H1 (cell line): ENCODE measurements at regions not wholly inside any gene's neighbourhood (a gene's known extent, or its start where the extent isn't known, plus 50 kb on each side); places are given as distances from the start of the nearest gene placed in this dataset.

Source experiments
- CBX8 ChIP-seq: fragments of 300-800, 300-1000 bp; sonication (generic); IDR thresholded peaks from 2 replicates; pipeline ENCODE4 v1.7.1; 2016; ENCODE audit warnings: low read depth, low read length, borderline replicate concordance
- CHD2 ChIP-seq: IDR thresholded peaks from 2 replicates; pipeline ENCODE4 v1.6.1; 2012; ENCODE audit warnings: low read length, improper control_type of control experiment
- KDM5A ChIP-seq: fragments of 200-600 bp; IDR thresholded peaks from 2 replicates; pipeline ENCODE4 v1.7.1; 2012; ENCODE audit warnings: mild to moderate bottlenecking, low read length, inconsistent platforms, mixed read lengths
- PHF8 ChIP-seq: fragments of 200-600 bp; sonication (generic); conservative IDR thresholded peaks from 2 replicates; pipeline ENCODE4 v1.7.1; 2012; ENCODE audit warnings: low read depth, mild to moderate bottlenecking, inconsistent platforms, low read length, moderate library complexity
- POLR2A ChIP-seq, 2 experiments: IDR thresholded peaks; 1 replicate in 1 of 2; 2 replicates in 1 of 2; pipeline ENCODE4 v1.6.1; 2011; ENCODE audit warnings: low read depth in 2 of 2, low read length in 2 of 2, mild to moderate bottlenecking in 2 of 2; ENCODE audit errors: control extremely low read depth in 1 of 2
- POLR2AphosphoS5 ChIP-seq: IDR thresholded peaks from 2 replicates; pipeline ENCODE4 v1.6.1; 2011; ENCODE audit warnings: low read depth, low read length
- RAD21 ChIP-seq, 2 experiments: IDR thresholded peaks in 1 of 2; conservative IDR thresholded peaks in 1 of 2; 2 replicates each; pipeline ENCODE4 v1.6.1; 2011; ENCODE audit warnings: low read depth in 2 of 2, low read length in 2 of 2, improper control_type of control experiment in 1 of 2, inconsistent platforms in 1 of 2, mild to moderate bottlenecking in 1 of 2, moderate library complexity in 1 of 2
- SIX5 ChIP-seq: IDR thresholded peaks from 2 replicates; pipeline ENCODE4 v1.6.1; 2011; ENCODE audit warnings: mild to moderate bottlenecking, low read depth, low read length
- SP2 ChIP-seq: IDR thresholded peaks from 2 replicates; pipeline ENCODE4 v1.6.1; 2012; ENCODE audit warnings: mild to moderate bottlenecking, low read length, inconsistent platforms
- SUZ12 ChIP-seq: fragments of 200-600 bp; sonication (generic); IDR thresholded peaks from 2 replicates; pipeline ENCODE4 v1.6.1; 2012; ENCODE audit warnings: mild to moderate bottlenecking, inconsistent platforms, low read length, moderate library complexity, mixed read lengths
- TCF12 ChIP-seq: IDR thresholded peaks from 2 replicates; pipeline ENCODE4 v1.6.1; 2011; ENCODE audit warnings: low read depth, mild to moderate bottlenecking, low read length
- TF ChIP-seq, protein P1 (sequence below), 3 experiments: IDR thresholded peaks; 1 replicate in 2 of 3; 2 replicates in 1 of 3; pipeline versions ENCODE4 v1.5.1 to v1.6.1; 2011; ENCODE audit warnings: low read length in 3 of 3, mild to moderate bottlenecking in 3 of 3, inconsistent platforms in 2 of 3, low read depth in 1 of 3, moderate library complexity in 1 of 3; ENCODE audit not compliant: insufficient read depth in 1 of 3; ENCODE audit errors: control extremely low read depth in 1 of 3
- TF ChIP-seq, protein P2 (sequence below): IDR thresholded peaks from 2 replicates; pipeline ENCODE4 v1.6.1; 2012; ENCODE audit warnings: inconsistent platforms

GRCh38 chr5:72020161-72020983 is 86.9 kb upstream of the MAP1B start:
- TF ChIP-seq POLR2A (IDR thresholded peaks at IDR 0.05; ENCODE audit: control extremely low read depth in 1 of 2, low read depth in 2 of 2, low read length in 2 of 2), result no peak
- TF ChIP-seq, protein P1, sequence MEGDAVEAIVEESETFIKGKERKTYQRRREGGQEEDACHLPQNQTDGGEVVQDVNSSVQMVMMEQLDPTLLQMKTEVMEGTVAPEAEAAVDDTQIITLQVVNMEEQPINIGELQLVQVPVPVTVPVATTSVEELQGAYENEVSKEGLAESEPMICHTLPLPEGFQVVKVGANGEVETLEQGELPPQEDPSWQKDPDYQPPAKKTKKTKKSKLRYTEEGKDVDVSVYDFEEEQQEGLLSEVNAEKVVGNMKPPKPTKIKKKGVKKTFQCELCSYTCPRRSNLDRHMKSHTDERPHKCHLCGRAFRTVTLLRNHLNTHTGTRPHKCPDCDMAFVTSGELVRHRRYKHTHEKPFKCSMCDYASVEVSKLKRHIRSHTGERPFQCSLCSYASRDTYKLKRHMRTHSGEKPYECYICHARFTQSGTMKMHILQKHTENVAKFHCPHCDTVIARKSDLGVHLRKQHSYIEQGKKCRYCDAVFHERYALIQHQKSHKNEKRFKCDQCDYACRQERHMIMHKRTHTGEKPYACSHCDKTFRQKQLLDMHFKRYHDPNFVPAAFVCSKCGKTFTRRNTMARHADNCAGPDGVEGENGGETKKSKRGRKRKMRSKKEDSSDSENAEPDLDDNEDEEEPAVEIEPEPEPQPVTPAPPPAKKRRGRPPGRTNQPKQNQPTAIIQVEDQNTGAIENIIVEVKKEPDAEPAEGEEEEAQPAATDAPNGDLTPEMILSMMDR (IDR thresholded peaks at IDR 0.05; ENCODE audit: control extremely low read depth in 1 of 3, insufficient read depth in 1 of 3, low read depth in 1 of 3, low read length in 3 of 3), result no peak
- no peak for TF ChIP-seq SUZ12
- no peak for TF ChIP-seq KDM5A
- TF ChIP-seq, protein P2, sequence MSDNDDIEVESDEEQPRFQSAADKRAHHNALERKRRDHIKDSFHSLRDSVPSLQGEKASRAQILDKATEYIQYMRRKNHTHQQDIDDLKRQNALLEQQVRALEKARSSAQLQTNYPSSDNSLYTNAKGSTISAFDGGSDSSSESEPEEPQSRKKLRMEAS, result no peak
- no peak for TF ChIP-seq CHD2
- TF ChIP-seq POLR2AphosphoS5, result no peak
- TF ChIP-seq CBX8, result no peak
- no peak for TF ChIP-seq RAD21 (IDR thresholded peaks at IDR 0.05 in 1 of 2, conservative IDR thresholded peaks at IDR 0.05 in 1 of 2; ENCODE audit: low read depth in 2 of 2, low read length in 2 of 2)
- TF ChIP-seq SP2, result no peak
- no peak for TF ChIP-seq TCF12
- no peak for TF ChIP-seq SIX5
- no peak for TF ChIP-seq PHF8
